GM18867 (cell line): ENCODE measurements at regions not wholly inside any gene's neighbourhood (a gene's known extent, or its start where the extent isn't known, plus 50 kb on each side); places are given as distances from the start of the nearest gene placed in this dataset.
"Not testable (repeated sequence)": the region's sequence is repeated elsewhere in the genome, so short reads cannot be mapped to it uniquely, and the experiment has no call there.

ENCODE experiments used
- ATAC-seq: cut with Tn5 transposase; IDR thresholded peaks from one replicate; pipeline ENCODE4 v1.9.1; 2021; ENCODE audit warnings: mild to moderate bottlenecking, moderate library complexity; ENCODE audit not compliant: unreplicated experiment

DNA sequence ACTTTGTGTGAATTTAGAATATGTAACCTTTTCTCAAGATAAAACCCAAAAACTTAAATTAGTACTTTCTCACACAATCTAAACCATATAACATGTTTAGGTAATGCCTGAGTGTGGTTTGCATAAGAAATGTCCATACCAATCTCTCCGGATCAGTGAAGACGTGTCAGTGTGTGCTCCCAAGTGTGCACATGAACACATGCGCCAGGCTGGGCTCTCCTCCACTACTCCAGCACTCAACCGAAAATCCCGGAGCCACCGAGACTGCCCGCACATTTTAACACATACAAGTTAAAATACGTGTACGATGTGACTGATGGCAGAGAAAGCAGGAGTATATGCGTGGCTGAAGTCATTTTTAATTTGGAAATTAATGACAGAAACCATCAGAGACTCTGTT is 658.4 kb downstream of the EFNA5 start:
- no peak for ATAC-seq

DNA sequence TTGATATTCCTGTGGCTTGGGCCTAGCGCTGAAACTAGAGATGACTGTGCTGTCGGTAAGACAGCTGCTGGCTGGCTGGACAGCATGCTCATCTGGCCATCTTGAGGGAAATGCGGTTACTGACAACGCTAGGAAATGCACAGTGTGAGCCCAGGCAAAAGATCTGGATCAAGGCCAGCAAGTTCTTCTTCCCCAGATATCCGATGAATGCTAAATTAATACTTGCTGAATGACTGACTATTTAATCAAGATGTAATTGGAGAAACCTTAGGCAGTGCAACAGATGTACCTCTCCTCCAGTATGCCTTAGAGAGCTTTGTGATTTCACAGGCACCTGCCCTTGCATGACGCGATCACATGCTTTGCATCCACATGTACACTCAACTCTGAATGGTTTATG is 659.1 kb downstream of the EFNA5 start:
- ATAC-seq = no peak

DNA sequence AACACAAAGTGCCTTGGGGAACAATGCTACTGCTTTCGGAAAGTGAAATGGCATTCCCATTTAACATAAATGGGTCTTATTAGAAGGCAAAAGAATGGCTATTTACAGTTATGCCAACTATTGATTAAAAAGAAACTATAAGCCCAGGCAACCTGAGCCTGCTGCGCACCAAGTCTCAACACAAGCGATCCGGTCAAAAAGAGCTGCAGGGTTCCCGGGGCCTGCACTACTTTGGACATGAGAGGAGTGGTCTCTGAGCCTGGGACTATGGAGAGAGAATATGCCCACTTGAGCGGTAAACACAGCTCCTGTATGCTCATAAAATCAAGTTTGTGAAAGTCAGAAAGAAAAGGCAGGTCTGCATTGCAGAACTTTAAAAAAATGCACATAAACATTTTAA is 660.7 kb downstream of the EFNA5 start:
- no peak for ATAC-seq

GRCh38 chr5:107005653-107006052 is 665.1 kb downstream of the EFNA5 start:
- no peak for ATAC-seq

DNA sequence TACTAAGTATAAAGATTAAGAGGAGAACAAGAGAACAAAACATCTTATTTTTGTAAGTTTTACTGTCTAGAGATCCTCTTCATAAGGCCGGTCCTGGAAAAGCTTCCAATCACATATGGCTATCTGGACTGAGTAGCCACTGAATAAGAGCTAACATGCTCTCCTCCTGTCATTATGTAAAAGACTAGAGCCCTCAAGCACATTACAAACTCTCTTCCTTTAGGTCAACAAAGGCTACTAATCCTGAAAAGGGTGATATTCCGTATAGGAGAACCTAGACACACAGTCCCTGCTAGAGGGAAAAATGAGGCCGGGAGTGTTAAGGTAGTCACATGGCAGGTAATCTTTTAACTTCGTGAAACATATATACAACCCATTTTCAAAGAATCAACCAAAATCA is 665.6 kb downstream of the EFNA5 start:
- ATAC-seq = no peak

GRCh38 chr5:107002115-107002514 is 668.6 kb downstream of the EFNA5 start:
- ATAC-seq = no peak

GRCh38 chr5:106999506-106999905 is 671.2 kb downstream of the EFNA5 start:
- ATAC-seq = not testable (repeated sequence)

DNA sequence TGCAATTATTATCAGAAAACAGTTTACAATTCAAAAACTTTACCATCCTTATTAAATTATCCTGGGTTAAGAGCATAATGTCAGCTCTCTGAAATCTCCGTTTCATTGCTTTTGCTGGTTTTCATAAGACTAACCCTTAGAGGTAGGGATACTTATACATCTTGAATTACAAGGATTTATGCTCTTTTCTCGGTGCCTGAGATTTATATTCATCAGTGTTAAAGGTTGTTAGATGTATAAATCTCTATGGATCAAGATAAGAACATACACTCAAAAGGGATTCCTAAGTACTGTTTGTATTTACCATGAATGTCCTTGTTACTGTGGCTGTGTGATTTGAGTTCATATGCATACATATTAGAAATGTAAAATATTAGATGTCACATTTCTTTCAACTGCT is 684.7 kb downstream of the EFNA5 start:
- no peak for ATAC-seq

- ATAC-seq = no peak
These were observed 685.6 kb downstream of the EFNA5 start for GRCh38 chr5:106985174-106985573.

GRCh38 chr5:106979178-106979577 is 691.6 kb downstream of the EFNA5 start:
- not testable (repeated sequence) for ATAC-seq

GRCh38 chr5:106978582-106979165 is 692.1 kb downstream of the EFNA5 start:
- not testable (repeated sequence) for ATAC-seq

DNA sequence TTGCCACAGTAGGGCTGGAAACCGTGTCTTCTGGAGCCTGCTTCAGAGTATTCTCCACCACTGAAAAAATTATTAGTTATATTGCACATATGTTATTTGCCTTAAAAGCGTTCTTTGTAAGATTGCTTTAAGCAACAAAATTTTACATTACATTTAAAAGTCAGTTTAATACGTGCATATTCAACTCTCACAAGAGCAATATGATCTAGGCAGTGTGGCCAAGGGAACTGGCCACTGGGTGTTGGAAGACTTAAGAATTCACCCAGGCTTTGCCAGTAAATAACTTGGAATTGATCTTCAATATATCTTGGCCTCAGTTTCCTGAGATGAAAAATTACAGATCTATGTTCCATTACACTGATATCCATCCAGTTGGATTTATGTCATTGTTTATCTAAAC is 694.4 kb downstream of the EFNA5 start:
- ATAC-seq = no peak

GRCh38 chr5:106974272-106974671 is 696.5 kb downstream of the EFNA5 start:
- ATAC-seq = no peak

DNA sequence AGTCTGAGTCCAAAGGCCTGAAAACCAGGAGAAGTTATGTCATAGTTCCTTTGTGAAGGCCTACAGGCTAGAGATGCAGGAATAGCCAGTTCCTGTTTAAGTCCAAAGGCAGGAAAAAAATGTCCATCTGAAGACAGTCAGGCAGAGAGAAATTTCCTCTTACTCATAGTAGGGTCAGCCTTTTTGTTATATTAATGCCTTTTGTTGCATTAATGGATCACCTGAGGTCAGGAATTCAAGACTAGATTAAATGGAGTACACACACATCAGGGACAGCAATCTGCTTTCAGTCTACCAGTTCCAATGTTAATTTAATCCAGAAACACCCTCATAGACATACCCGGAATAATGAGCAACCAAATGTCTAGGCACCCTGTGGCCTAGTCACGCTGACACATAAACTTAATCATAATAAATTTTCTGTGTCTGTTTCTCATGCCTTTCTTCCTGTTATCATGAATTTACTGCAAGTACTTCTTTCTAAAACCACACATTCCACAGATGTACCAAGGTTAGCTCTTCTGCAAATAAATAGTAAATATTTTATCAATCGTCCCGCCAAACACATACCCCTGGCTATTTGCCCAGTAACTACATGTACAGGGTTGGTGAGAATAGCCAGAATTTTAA is 703.9 kb downstream of the EFNA5 start:
- ATAC-seq = no peak

DNA sequence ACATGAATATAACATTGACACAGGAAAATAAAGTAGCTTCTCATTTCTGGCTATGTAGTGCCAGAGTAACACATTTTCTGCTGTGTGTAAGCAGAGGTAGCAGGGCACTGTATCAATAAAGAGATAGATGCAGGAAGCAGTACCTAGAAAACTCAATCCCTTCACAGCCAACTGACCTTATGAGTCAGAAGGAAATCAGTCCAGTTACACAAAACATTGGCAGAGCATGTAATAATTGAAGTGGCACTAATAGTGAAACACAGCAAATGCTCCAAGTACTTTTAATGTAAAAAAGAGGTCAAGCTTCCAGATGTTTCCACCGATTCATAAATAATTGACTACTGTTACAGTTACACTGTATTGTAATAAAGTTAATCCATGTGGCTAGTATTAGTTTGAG is 706.6 kb downstream of the EFNA5 start:
- no peak for ATAC-seq

- ATAC-seq = no peak
These were observed 707.1 kb downstream of the EFNA5 start for GRCh38 chr5:106963630-106964029.

DNA sequence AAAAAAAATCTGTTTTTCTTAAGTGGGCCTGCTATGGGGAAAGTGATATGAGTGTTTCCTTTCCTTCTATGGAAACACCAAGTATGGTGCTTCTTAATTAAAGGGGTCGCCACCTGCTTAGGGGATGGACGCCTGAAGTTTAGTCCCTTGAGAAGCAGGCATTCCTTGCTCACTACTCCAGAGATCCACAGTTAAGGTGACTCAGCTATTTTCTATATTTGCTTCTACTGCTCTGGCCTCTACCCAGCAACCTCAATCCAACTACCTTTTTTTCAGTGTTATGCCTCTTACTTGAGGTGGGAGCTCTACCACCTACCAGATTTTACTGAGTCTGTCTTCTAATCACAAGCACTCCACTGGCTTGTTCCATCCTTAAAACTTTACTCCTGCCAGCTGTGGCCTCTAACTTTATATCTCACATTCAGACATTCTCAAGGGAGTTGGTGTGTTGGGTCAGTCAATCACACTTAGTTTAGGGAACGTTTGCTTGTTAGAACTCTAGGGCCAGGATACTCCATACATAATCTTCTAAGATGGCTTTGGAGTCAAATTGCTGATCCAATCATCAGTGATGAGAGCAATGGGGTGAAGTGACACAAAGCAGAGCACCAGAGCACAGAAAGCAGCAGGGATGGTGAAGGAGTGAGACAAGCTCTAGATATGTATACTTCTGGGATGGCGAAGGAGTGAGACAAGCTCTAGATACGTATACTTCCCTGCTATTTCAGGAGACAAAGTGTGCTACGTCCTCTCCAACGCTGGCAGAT is 708.1 kb downstream of the EFNA5 start:
- ATAC-seq = no peak

DNA sequence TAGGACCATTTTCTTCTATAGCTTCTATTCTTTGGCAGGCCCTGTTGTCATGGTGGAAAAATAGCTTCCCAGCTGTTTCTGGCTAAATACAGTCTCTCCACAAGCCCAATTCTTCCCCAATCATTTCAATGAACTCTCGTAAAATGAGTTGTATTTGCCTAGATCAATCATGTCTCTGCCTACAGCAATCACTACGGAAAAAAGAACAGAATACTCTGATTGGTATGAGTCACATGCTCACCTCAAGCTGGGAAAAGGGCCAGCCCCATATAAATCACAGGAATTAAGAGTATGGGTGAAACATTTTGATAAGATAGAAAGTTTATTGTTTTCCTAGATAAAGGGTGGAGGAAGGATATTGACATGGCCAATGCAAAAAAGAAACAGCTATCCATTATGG is 711.4 kb downstream of the EFNA5 start:
- no peak for ATAC-seq

DNA sequence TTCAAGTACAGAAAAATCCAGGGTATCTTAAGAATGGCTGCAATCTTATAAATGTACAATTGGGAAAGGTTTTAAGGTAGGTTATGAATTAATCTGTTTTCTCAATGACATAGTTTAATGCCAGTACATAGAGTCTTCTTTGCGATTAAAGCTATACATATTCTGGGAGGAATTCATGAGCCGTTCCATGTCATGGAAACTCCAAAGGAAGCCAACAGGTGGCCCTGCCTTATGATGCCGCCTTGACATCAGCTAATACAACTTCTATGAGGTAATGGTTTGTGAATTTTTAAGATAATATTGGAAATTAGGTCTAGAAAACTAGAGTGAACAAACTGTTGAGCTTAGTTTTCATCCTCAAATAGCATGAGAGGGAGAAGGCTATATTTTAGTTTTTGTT is 713.4 kb downstream of the EFNA5 start:
- no peak for ATAC-seq

GRCh38 chr5:106956886-106957285 is 713.9 kb downstream of the EFNA5 start:
- no peak for ATAC-seq

DNA sequence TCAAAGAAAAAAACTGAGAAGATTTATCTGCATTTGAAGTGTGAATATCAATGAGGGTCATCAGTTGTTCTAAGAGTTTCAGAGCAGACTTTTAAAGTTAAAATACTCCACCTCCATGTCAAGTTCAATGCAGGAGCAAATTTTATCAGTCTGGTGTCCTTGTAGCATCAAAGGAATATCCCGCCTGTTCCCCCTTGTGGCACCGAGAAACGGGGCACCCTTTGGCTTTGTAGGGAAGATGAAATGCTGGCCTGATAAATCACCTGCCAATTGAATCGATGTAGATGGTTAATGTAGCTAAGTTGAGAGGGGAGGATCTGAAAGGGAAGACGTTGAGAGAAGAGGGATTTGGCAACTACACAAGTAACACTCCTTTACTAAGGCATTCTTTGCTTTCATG is 714.5 kb downstream of the EFNA5 start:
- no peak for ATAC-seq

- ATAC-seq = no peak
These were observed 729.8 kb downstream of the EFNA5 start for GRCh38 chr5:106940986-106941385.
